ENCODE measurements at regions not wholly inside any gene's neighbourhood (a gene's known extent, or its start where the extent isn't known, plus 50 kb on each side); places are given as distances from the start of the nearest gene placed in this dataset.

- CTCF ChIA-PET, result no interaction called here
- Histone ChIP-seq H3K36me3 (ENCODE audit: insufficient read depth, low read length) (no peaks in the 10 kb centered on the region), H3K4me3 (ENCODE audit: low read length) (no peak overlapping the region), H3K27me3 (ENCODE audit: control insufficient read depth in 1 of 2, insufficient read depth in 2 of 2, low read length in 2 of 2) (no peaks in the 10 kb centered on the region), H3K27ac (ENCODE audit: low read depth in 1 of 2, low read length in 2 of 2) (no peak overlapping the region), H3K4me1 (ENCODE audit: insufficient read depth, low read length) (no peaks in the 10 kb centered on the region), H3K9me3 (ENCODE audit: control insufficient read depth in 1 of 2, insufficient read depth in 1 of 2, low read length in 2 of 2) (peaks cover 0 to 4% of the 10 kb centered on the region in 2 experiments)
- POLR2A ChIA-PET, result no interaction called here
- no peaks in the 10 kb centered on the region for H3K4me1 Mint-ChIP-seq (ENCODE audit: low read depth)
- ATAC-seq (ENCODE audit: poor library complexity), result no peak
- DNase-seq, result no peak
- H3K36me3 Mint-ChIP-seq (ENCODE audit: low read depth), result no peaks in the 10 kb centered on the region
- no peaks in the 10 kb centered on the region for H3K9me3 Mint-ChIP-seq
- H3K4me3 Mint-ChIP-seq, result no peak overlapping the region
- intact Hi-C loops (cut with DNase I, micrococcal nuclease), result no loop called here
- no peak overlapping the region for H3K27ac Mint-ChIP-seq
- H3K27me3 Mint-ChIP-seq, result no peaks in the 10 kb centered on the region
- no peak for TF ChIP-seq CTCF (IDR thresholded peaks at IDR 0.05)
These were observed 255.4 kb downstream of the LOXHD1 start for GRCh38 chr18:46401486-46402070.

GRCh38 chr18:46402396-46402795 is 254.6 kb downstream of the LOXHD1 start:
- H3K4me3 Mint-ChIP-seq, result no peak overlapping the region
- no peak for TF ChIP-seq CTCF (IDR thresholded peaks at IDR 0.05)

GRCh38 chr18:46402945-46403344 is 254.1 kb downstream of the LOXHD1 start:
- POLR2A ChIA-PET, result no interaction called here
- TF ChIP-seq CTCF (IDR thresholded peaks at IDR 0.05), result no peak
- Histone ChIP-seq H3K4me3 (ENCODE audit: low read length) (no peak overlapping the region), H3K27ac (ENCODE audit: low read depth in 1 of 2, low read length in 2 of 2) (no peak overlapping the region), H3K9me3 (ENCODE audit: control insufficient read depth in 1 of 2, insufficient read depth in 1 of 2, low read length in 2 of 2) (peaks cover 0 to 4% of the 10 kb centered on the region in 2 experiments), H3K4me1 (ENCODE audit: insufficient read depth, low read length) (no peaks in the 10 kb centered on the region), H3K36me3 (ENCODE audit: insufficient read depth, low read length) (no peaks in the 10 kb centered on the region), H3K27me3 (ENCODE audit: control insufficient read depth in 1 of 2, insufficient read depth in 2 of 2, low read length in 2 of 2) (no peaks in the 10 kb centered on the region)
- Mint-ChIP-seq H3K27me3 (no peaks in the 10 kb centered on the region), H3K4me1 (ENCODE audit: low read depth) (no peaks in the 10 kb centered on the region), H3K9me3 (no peaks in the 10 kb centered on the region), H3K27ac (no peak overlapping the region), H3K36me3 (ENCODE audit: low read depth) (no peaks in the 10 kb centered on the region), H3K4me3 (no peak overlapping the region)
- CTCF ChIA-PET, result no interaction called here
- DNase-seq (no peak), ATAC-seq (ENCODE audit: poor library complexity) (no peak)
- intact Hi-C loops (cut with DNase I, micrococcal nuclease), result no loop called here

More at GRCh38 chr18:46402396-46402795, 254.6 kb downstream of the LOXHD1 start:
- Histone ChIP-seq H3K27me3 (ENCODE audit: control insufficient read depth in 1 of 2, insufficient read depth in 2 of 2, low read length in 2 of 2) (no peaks in the 10 kb centered on the region), H3K9me3 (ENCODE audit: control insufficient read depth in 1 of 2, insufficient read depth in 1 of 2, low read length in 2 of 2) (peaks cover 0 to 4% of the 10 kb centered on the region in 2 experiments), H3K4me1 (ENCODE audit: insufficient read depth, low read length) (no peaks in the 10 kb centered on the region), H3K4me3 (ENCODE audit: low read length) (no peak overlapping the region), H3K27ac (ENCODE audit: low read depth in 1 of 2, low read length in 2 of 2) (no peak overlapping the region), H3K36me3 (ENCODE audit: insufficient read depth, low read length) (no peaks in the 10 kb centered on the region)
- no peaks in the 10 kb centered on the region for H3K36me3 Mint-ChIP-seq (ENCODE audit: low read depth)
- H3K4me1 Mint-ChIP-seq (ENCODE audit: low read depth), result no peaks in the 10 kb centered on the region
- intact Hi-C loops (cut with DNase I, micrococcal nuclease), result no loop called here
- CTCF ChIA-PET, result no interaction called here
- no peak overlapping the region for H3K27ac Mint-ChIP-seq
- DNase-seq (no peak), ATAC-seq (ENCODE audit: poor library complexity) (no peak)
- POLR2A ChIA-PET, result no interaction called here
- no peaks in the 10 kb centered on the region for H3K27me3 Mint-ChIP-seq
- H3K9me3 Mint-ChIP-seq, result no peaks in the 10 kb centered on the region

All from CD4-positive, alpha-beta T cell (primary cell).